Omental fat pad (tissue), 3 donors: ENCODE measurements at regions not wholly inside any gene's neighbourhood (a gene's known extent, or its start where the extent isn't known, plus 50 kb on each side); places are given as distances from the start of the nearest gene placed in this dataset.

ENCODE experiments used
- ATAC-seq: fragments of 150-250 bp; one replicate; pipeline ENCODE4 v1.9.1; 2016; ENCODE audit warnings: mild to moderate bottlenecking, moderate library complexity; ENCODE audit not compliant: low FRiP score
- DNase-seq: peaks from one replicate; pipeline ENCODE4 v3.0.0-alpha.2; 2019; ENCODE audit warnings: low spot score
- CTCF ChIP-seq, 3 donors: fragments of 450-650 bp; IDR thresholded peaks; one replicate each; pipeline ENCODE4 v1.5.1; 2016 to 2017; ENCODE audit warnings: antibody characterized with exemption in 3 of 3, mild to moderate bottlenecking in 3 of 3, moderate library complexity in 2 of 3

- TF ChIP-seq CTCF (IDR thresholded peaks at IDR 0.05), result no peak
- DNase-seq (no peak), ATAC-seq (no peak)
Measured at GRCh38 chr10:36380538-36380937, 738.4 kb upstream of the FZD8 start.

GRCh38 chr10:36375107-36375506, 733.0 kb upstream of the FZD8 start:
- DNase-seq (no peak), ATAC-seq (no peak)
- no peak for TF ChIP-seq CTCF (IDR thresholded peaks at IDR 0.05)

- ATAC-seq (no peak), DNase-seq (no peak)
- TF ChIP-seq CTCF (IDR thresholded peaks at IDR 0.05), result no peak
Measured at GRCh38 chr10:36373424-36374096, 731.5 kb upstream of the FZD8 start.

GRCh38 chr10:36367362-36367761, 725.3 kb upstream of the FZD8 start:
- no peak for DNase-seq
- TF ChIP-seq CTCF (IDR thresholded peaks at IDR 0.05), result no peak
- no peak for ATAC-seq

GRCh38 chr10:36366843-36367242, 724.7 kb upstream of the FZD8 start:
- TF ChIP-seq CTCF (IDR thresholded peaks at IDR 0.05), result no peak
- no peak for ATAC-seq
- DNase-seq, result no peak

GRCh38 chr10:36366065-36366464, 724.0 kb upstream of the FZD8 start:
- ATAC-seq (no peak), DNase-seq (no peak)
- no peak for TF ChIP-seq CTCF (IDR thresholded peaks at IDR 0.05)

GRCh38 chr10:36362257-36362656, 720.2 kb upstream of the FZD8 start:
- DNase-seq (no peak), ATAC-seq (no peak)
- TF ChIP-seq CTCF (IDR thresholded peaks at IDR 0.05), result no peak
